HG02938 (cell line): ENCODE measurements at regions not wholly inside any gene's neighbourhood (a gene's known extent, or its start where the extent isn't known, plus 50 kb on each side); places are given as distances from the start of the nearest gene placed in this dataset.
"Not testable (repeated sequence)": the region's sequence is repeated elsewhere in the genome, so short reads cannot be mapped to it uniquely, and the experiment has no call there.

ENCODE experiments used
- ATAC-seq: cut with Tn5 transposase; IDR thresholded peaks from one replicate; pipeline ENCODE4 v1.9.1; 2021; ENCODE audit warnings: mild to moderate bottlenecking, moderate library complexity; ENCODE audit not compliant: unreplicated experiment

- ATAC-seq = no peak
Observed at GRCh38 chr6:93183531-93183972, 235.8 kb downstream of the EPHA7 start.

- no peak for ATAC-seq
Observed at GRCh38 chr6:93182938-93183479, 236.3 kb downstream of the EPHA7 start.

- ATAC-seq = no peak
Observed at GRCh38 chr6:93177918-93178317, 241.4 kb downstream of the EPHA7 start.

- no peak for ATAC-seq
Observed at GRCh38 chr6:93177438-93177837, 241.9 kb downstream of the EPHA7 start.

GRCh38 chr6:93176070-93176469 is 243.3 kb downstream of the EPHA7 start:
- no peak for ATAC-seq

GRCh38 chr6:93173573-93173972 is 245.8 kb downstream of the EPHA7 start:
- not testable (repeated sequence) for ATAC-seq

- ATAC-seq = no peak
Observed at GRCh38 chr6:93165850-93166430, 253.4 kb downstream of the EPHA7 start.

GRCh38 chr6:93164781-93165180 is 254.6 kb downstream of the EPHA7 start:
- no peak for ATAC-seq

GRCh38 chr6:93163146-93163545 is 256.2 kb downstream of the EPHA7 start:
- no peak for ATAC-seq

GRCh38 chr6:93139408-93140081 is 279.8 kb downstream of the EPHA7 start:
- ATAC-seq = no peak

GRCh38 chr6:93136111-93136510 is 283.2 kb downstream of the EPHA7 start:
- ATAC-seq = no peak

GRCh38 chr6:93124006-93124632 is 295.2 kb downstream of the EPHA7 start:
- ATAC-seq = no peak

- ATAC-seq = no peak
Observed at GRCh38 chr6:93123585-93123984, 295.8 kb downstream of the EPHA7 start.

- ATAC-seq = no peak
Observed at GRCh38 chr6:93120154-93120742, 299.1 kb downstream of the EPHA7 start.

GRCh38 chr6:93105907-93106306 is 313.5 kb downstream of the EPHA7 start:
- ATAC-seq = no peak

GRCh38 chr6:93105017-93105416 is 314.3 kb downstream of the EPHA7 start:
- no peak for ATAC-seq

- ATAC-seq = no peak
Observed at GRCh38 chr6:93104195-93104817, 315.1 kb downstream of the EPHA7 start.

- no peak for ATAC-seq
Observed at GRCh38 chr6:93088621-93089501, 330.5 kb downstream of the EPHA7 start.

- ATAC-seq = no peak
Observed at GRCh38 chr6:93087606-93088005, 331.8 kb downstream of the EPHA7 start.

- ATAC-seq = no peak
Observed at GRCh38 chr6:93086351-93086750, 333.0 kb downstream of the EPHA7 start.
